OCI-M1 (cell line): ENCODE measurements at regions not wholly inside any gene's neighbourhood (a gene's known extent, or its start where the extent isn't known, plus 50 kb on each side); places are given as distances from the start of the nearest gene placed in this dataset.

Experiments used
- DNase-seq: peaks from one replicate; lab custom pipeline; 2025; lab: John Stamatoyannopoulos, UW

DNA sequence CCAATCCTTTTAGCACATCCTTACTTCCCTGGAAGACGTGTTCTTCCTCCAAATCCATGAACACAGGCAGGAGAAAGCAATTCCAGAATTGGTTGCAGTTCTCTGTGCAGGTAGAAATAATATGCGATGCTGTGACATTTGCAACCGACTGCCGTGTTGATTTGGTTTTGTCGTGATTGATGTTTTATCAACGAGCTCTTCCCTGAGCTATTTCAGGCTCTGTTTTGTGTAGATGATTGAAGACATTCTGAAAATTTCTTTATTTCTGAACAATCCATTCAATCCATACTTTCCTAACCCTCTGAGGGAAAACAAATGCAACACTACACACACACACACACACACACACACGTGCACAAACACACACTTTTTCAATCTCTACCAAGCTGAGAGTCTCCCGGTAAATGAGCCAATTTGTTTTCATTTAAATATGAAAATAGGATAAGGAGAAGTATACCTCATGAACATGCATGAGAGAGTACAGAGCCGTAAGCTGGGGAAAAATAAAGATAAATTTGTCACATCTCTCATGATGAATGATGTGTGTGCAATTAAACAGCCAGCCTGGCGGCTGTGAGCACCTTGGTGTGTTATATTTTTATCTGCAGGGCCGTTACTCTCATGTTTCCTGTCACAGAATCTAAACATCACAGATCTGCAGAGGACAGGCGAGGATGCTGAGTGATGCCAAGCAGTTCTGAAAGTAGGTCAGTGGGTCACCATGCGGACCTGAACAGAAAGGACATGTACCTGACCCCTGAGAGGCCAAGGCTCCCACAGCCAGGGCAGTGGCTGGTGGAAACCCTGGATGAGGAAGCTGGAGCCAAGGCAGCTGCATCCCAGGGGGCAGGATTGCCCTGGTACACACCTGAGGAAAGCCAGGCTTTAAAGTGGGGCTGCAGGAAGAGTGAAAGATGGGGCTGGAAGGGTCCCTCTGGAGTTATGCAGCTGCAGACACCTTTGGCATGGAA lies 64.8 kb downstream of the PDCL3 start:
- DNase-seq = no peak

DNA sequence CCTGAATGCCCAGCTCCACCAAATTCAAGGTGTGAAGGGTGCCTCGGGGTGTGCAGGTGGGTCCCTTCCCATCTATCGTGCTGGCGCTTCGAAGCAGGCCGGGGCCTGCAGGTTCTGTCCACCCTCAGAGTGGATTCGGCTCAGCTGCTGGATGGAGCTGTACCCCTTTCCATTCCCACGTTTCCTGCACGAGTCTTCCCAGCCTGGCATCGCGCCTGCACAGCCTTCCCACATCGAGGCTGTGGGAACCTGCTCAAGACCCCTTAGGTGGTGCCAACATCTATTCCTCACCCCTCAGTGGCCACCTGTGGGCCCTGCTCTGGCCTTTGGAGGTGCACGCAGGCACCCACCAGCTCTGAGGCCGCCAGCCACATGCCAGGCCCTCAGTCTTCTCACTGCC lies 65.7 kb downstream of the PDCL3 start:
- DNase-seq = no peak

DNA sequence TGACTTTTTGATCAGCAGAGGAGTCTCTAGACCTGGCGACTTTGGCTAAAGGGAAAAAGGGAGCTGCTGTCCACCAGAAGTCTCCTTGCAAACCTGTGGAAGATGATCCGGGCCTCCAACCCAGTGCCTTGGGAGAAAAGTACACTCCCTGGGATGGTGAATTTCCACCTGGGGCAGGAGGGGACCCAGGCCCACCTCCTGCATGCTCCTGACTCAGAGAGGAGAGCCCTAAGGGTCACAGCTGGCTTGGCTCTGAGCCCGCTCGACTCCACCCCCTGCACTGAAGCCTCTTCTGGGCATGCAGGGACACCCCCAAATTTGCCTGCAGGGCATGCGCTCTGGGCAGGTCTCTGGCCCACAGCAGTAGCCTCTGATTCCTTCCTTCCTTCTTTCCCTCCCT lies 66.5 kb downstream of the PDCL3 start:
- no peak for DNase-seq

DNA sequence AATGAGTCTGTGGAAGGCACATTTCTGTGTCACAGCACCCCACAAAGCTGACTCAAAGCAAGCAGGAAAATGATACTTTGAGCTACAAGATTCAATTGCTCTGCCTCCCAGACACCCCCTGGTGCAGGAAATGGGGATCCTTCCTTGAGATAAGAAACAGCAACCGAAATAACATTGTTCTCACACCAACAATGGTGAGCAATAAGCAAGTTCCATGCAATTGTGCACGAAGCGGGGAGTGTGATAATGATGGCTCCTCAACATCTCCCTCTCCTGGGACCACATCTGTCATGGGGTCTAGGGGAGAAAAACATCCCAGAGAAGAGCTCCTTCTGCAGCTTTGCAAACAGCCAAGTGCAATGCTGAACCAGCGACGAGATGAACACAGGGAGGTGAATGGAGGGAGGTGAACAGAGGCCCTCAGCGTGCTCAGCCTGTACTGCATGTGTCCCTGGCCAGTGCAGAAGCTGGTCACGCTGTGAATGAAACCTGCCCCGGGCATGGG lies 67.7 kb downstream of the PDCL3 start:
- no peak for DNase-seq

DNA sequence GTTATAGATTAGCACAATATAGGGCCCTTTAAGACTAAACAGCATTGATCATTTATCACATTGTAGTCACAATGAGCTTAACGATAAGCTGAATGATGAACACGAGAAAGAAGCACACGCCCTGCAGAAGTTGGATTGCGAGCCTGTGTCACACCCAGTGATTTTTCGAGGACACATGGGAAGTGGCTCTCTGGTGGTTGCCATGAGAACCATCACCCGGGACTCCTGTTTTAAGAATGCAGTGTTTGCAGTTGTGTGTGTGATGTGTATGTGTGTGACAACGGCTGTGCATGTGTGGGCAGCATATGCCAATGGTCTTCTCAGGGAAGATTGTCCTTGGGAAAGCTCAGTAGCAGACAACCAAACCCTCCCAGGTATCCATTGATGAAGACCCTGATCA lies 69.2 kb downstream of the PDCL3 start:
- no peak for DNase-seq

DNA sequence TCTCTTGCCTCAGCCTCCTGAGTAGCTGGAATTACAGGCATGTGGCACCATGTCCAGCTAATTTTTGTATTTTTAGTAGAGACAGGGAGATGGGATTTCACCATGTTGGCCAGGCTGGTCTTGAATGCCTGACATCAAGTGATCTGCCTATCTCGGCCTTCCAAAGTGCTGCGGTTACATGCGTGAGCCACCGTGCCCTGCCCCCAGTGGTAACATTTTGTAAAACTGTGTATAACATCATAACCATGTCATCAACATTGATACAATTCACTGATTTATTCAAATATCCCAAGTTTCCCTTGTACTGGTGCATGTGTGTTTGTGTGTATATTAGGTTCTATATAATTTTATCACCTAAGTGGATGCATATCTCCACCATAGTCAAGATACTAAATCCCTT lies 70.0 kb downstream of the PDCL3 start:
- no peak for DNase-seq

DNA sequence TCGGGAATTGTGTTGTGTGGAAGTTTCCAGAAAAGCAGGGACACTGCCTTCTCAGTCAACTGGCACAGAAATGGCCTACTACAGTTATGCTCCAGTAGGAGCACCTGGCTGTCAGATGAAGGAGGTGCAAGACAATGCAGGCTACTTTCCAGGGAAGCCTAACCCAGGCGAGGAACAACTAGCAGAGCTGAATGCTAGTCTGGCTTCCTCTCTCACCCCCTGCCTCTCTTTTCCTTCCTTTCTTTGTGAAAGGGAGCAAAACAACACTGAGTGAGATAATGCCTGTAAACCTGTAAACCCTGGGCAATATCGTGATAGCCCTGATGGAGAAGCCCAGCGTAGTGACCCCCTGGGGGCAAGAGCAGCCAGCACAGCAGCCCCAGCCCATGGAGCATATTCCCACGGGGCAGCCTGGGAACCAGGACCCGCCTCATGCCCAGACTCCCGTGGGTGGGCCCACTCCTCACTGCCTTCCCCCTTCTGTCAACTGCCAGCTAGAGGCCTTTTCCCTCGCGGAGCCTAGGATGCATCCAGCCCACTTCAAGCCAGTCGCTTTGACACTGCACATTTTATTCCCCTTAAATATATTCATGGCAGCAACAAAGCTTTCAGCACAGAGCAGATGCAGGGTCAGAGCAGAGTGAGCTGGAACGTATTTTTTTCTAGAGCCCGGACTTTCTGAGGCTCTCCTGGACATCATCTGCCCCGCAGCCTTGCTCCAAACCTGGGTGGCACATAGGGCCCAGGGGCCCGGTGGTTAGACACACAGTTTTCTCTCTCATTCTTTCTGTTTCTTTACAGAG lies 77.0 kb downstream of the PDCL3 start:
- no peak for DNase-seq

DNA sequence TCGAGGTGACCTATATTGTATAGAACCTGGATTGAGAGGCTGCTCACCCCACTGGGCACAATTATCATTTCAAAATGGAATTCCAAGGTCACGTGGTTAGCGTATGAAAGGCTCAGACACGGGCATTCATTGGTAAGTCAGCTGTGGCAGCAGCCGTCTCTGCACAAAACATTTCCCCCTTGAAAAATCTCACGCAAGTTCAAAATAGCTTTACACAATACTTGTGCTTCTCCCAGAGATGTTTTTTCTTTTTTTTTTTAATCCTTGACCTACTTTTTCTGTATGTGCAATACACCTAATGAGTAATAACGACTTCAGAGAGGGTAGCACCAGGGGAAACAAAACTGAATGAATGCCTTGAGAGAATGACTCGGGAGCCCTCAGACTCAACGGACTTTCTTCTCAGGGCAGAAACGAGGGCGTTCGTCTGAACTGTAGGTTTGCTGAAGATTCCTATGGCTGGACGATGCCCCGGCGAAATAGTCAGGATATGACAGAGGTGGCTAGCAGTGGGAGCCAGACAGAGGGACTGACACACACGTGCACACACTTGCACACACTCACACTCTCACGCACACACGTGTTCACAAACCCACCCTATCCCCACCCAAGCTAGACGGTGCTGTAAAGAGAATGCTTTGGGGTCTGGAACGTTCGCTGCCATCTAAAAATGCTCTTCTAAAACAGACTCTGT lies 77.8 kb downstream of the PDCL3 start:
- no peak for DNase-seq

DNA sequence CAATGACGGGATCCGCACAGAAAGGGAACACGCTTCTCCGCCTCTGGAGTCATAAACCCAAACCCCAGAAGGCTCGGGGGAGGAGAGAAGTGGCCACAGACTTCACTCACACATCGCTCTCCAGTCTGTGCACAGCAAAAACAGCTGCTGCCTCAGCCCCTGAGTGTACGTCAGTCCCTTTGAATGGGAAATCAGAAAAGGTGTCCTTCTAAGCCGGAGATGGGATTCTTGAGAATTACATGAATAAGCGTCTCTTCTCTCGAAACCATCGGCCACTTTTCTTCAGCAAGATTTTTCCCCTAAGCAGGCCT lies 78.3 kb downstream of the PDCL3 start:
- no peak for DNase-seq

DNA sequence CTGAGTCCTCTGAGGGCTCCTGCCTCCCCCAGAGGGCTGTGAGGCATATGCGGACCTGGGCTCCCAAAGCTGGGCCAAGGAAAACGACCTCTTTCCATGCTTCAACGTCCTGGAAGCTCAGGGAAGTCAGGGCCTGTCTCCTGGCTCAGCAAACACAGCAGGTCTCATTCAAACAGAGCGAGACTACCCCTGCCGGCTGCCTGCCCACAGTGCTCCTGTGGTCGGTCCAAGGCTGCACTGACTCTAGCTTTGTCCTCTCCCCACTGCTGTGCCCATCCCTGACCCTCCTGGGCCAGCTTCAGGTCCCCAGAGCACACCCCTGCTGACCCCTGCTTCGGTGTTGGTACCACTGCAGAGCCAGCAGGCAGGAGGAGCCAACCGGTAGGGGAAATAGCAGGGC lies 79.6 kb downstream of the PDCL3 start:
- no peak for DNase-seq

DNA sequence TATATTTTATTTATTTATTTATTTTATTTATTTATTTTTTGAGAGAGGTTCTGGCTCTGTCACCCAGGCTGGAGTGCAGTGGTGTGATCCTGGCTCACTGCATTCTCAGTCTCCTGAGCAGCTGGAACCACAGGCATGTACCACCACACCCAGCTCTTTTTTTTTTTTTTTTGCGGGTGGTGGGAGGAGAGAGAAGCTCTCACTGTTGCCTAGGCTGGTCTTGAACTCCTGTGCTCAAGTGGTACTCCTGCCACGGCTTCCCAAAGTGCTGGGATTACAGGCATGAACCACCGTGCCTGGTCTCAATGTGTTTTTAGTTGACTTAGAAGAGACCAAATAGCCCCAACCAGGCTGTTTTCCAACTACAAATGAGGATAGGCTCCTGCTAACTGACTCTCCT lies 80.7 kb downstream of the PDCL3 start:
- no peak for DNase-seq

DNA sequence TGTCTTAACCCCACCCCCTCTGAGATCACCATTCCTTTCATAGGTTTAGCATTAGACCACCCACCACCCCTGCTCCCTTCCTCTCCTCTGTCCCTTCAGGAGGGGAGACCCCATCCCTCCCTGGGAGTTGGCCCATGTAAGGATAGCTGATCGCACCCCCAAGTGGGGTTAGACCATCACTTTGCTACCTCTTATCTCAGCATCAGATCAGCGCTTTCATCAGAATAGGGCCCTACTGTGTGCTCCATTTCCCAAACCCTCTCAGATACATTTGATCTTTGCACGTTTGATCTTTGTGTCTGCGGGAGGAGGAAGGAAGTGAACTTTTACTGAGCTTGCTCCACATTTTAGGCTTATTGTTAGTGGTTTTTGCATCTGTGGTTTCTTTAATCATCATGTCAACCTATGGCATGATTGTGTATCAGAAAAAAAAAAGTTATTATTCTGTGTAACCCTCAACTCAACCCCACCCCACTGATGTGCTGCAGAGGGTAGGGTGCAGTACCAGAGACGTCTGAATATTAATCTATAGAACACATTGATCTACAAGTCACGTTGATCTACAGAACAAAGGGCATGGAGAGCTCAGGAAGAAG lies 81.2 kb downstream of the PDCL3 start:
- no peak for DNase-seq

DNA sequence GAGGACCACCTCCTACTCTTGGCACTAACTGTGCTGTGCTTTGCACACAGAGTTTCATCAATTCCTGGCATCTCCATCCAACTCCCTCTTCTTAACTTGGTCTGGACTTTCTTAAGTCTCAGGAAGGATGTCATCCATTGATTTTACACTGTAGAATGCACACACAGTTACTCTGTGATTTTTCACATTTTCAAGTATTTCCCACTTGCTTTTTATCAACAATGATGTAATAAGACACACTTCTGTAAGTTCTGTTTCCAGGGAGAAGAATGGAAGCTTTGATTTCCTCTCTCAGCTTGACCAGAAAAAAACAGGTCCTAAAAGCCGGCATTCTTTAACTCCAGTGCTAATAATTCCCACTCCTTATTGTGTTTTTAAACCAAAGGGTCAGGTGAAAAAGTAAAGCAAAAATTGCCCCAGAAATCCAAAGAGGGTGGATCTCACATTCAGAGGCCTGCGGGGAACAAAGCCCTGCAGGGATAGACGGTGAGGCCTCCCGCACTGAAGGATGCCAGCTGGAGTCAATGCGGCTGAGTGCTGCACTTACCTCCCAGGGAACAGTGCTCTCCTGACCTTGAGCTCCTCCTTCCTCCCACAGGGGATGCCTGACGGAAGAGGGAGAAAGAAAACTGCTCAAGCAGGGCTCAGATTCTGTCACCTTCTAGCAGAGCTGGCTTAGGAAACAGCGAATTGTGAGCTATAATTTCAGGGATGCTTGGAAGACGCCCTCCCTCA lies 83.1 kb downstream of the PDCL3 start:
- no peak for DNase-seq

DNA sequence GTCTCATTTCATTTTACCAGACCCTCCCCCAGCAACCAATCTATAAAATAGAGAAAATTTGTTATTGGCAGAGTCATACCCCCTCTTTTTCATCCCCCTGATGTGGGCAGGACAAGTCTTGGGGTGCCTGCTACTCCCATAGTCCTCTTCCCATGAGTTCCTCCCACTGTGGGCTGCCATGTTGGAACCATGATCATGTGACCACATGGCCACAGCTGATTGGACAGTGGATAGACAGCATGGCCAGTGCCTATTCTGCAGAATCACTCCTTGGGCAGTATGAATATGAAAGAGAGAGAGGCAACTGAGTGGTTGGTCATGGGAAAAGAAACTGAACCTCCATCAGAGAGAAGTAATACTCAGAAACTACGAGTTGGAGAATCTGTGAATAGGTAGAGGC lies 84.9 kb downstream of the PDCL3 start:
- no peak for DNase-seq

DNA sequence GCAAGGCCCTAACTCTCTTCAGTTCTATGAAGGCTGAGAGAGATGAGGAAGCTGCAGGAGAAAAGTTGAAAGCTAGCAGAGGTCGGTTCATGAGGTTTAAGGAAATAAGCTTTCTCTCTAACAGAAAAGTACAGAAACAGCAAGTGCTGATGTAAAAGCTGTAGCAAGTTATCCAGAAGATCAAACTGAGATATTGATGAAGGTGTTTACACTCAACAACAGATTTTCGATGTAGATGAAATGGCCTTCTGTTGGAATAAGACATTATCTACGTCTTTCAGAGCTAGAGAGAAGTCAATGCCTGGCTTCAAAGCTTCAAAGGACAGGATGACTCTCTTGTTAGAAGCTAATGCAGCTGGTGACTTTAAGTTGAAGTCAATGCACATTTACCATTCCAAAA lies 87.4 kb downstream of the PDCL3 start:
- DNase-seq = no peak

DNA sequence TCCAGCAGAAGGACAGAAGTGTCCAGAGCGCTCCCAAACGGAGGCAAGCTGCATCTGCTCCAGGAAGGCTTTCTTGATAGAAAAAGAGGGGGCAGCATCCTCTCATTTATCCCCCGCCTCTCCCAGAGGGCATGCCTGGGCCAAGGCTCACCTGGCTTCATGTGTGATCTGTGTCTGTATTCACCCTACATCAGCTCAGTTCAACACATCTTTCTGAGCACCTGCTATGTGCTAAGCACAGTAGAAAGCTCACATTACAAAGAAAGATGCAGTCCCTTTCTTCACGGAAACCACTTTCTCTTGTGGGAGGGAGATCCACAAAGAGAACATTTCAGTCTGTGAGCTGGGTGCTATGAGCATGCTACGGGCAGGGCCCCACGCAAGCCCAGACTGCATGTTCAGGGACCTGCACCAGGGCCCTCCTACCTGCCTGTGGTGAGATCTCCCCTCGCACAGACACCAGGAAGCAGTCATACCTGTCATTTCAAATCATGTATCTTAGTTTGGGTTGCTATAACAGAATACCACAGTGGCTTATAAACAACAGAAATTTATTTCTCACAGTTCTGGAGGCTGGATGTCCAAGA lies 90.7 kb downstream of the PDCL3 start:
- no peak for DNase-seq

DNA sequence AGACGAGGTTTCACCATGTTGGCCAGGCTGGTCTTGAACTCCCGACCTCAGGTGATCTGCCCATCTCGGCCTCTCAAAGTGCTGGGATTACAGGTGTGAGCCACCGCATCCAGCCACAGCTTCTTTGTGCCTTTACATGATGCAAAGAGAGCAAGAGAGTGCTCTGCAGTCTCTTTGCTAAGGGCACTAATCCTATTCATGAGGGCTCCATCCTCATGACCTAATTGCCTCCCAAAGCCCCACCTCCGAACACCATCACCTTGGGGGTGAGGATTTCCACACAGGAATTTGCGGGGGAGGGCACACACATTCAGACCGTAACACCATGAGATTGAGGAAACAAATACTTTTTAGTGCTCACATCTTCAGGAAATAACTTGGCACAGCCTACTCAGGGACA lies 91.8 kb downstream of the PDCL3 start:
- DNase-seq = no peak

DNA sequence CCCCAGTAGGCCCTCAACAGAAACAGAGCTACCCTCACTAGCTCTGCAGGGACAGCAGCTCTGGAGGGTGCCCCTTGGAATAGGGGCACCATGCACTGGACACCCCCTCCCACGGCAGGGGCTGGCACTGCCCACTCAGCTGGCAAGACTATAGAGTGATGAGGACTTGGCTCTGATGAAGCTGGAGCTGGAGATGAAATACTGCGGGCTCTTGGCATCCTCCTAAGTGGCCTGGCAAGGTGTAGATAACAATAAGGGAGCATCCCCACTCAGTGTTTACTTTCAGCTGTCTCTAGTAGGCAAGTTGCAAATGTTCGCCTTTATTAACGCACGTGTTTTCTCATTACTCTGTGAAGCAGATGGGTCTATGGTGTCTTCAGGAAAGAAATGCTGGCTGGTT lies 92.7 kb downstream of the PDCL3 start:
- DNase-seq = no peak

DNA sequence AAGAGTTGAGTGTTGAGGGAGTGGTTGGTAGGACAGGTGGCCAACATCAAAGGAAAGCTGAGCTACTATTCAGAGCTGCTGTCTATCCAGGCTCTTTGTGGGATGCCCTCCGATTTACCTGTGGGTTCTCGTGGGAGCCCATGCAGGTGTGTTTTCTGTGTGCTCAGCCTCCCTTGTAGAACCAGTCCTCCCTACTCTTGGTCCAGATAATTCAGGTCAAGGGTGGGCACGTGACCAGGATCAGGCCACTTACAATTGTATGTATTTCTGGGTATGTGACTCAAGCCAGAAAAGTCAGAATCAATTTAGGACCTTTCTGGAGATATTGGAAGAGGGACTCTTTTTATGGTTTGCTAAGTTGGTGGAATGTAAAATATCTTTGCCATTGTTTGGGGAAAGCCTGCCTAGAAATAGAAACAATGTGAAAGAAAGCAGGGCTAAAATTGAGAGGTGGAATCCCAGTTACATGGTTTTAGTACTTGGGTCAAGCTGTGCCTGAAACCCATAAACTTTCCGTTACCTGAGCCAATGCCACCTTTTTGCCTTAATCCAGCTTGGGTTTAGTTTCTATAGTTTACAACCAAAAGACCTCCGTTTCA lies 93.2 kb downstream of the PDCL3 start:
- no peak for DNase-seq

DNA sequence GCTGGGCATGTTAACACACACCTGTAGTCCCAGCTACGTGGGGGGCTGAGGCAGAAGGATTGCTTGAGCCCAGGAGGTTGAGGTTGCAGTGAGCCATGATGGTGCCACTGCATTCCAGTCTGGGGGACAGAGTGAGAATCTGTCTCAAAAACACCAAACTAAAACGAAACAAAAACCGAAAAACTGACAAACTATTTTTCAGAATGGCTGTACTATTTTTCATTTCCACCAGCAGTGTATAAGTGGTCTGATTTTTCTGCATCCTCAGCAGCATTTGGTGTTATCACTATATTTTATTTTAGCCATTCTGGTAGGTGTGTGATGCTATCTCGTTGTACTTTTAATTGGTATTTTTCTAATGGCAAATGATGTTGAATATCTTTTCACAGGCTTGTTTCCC lies 95.2 kb downstream of the PDCL3 start:
- no peak for DNase-seq
